ENCODE measurements at regions not wholly inside any gene's neighbourhood (a gene's known extent, or its start where the extent isn't known, plus 50 kb on each side); places are given as distances from the start of the nearest gene placed in this dataset.
"Not testable (repeated sequence)": the region's sequence is repeated elsewhere in the genome, so short reads cannot be mapped to it uniquely, and the experiment has no call there.

DNA sequence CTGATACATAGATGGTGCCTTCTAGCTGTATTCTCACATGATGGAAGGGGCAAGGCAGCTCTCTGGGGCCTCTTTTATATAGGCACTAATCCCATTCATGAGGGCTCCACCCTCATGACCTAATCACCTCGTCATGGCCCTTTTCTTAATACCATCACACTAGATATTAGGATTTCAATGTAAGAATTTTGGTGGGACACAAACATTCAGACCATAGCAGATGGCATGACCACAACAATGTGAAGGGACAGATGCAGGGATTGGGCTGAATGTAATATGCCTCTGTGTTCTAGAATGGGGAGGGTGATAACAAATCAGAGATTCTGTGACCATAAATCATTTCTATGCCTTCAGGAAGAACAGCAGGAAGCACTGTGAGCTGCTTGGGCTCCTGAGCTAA lies 145.8 kb downstream of the LCA5 start:
- DNase-seq: no peak

DNA sequence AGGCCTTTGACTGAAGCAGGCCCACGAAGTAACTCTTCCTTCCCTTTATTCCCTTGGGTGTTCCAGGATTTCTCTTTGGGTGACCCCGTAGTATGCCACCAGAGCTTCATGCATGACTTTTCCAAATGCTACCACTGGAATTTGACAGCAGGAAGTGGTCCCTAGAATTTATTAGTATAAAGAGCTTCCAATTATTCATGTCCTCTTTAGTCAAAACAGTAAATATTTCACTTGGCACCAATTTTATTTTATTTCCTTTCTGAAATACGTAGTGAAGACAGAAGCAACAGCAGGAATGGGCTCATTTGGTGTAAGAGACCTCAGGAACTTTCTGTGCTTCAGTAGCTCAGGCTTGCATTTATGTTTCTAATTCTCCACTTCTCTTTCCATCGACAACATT lies 151.3 kb downstream of the LCA5 start:
- no peak for DNase-seq

DNA sequence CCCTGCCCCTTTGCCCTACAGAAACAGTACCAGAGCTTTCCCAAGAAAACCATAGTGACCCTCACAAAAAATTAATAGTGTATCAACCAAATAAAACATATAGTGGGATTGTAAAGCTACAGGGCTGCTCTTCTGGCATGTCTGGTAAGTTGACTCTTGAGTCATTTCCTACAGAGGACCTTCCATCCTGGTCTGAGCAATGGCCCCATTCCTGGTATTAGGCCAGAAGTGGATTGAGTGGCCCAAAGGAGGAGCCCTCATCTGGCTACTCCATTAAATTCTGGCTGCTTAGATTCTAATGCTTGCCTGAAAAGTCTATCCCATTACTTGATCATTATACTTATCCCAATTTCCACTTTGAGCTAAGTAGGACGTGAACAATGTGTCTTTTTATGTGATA lies 150.9 kb upstream of the HMGN3 start:
- DNase-seq: no peak

DNA sequence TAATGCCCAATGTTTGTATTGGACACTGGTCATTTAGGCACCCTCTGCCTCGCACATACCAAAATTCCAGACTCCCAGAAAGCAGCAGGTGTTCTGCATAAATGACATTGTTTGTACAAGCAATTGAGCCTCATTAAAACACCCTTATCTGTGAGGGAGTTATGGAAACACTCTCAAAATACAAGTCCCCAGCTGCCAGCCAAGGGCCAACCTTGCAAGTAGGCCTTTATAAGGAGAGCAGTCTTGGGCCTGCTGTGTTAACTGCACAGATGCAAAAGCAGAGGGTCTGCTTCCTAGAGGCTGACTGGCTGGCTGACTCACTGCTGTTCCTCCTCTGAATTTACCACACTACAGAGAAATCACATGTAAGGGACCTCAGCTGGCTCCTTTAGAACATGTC lies 150.4 kb upstream of the HMGN3 start:
- DNase-seq: peak; percentile 60

DNA sequence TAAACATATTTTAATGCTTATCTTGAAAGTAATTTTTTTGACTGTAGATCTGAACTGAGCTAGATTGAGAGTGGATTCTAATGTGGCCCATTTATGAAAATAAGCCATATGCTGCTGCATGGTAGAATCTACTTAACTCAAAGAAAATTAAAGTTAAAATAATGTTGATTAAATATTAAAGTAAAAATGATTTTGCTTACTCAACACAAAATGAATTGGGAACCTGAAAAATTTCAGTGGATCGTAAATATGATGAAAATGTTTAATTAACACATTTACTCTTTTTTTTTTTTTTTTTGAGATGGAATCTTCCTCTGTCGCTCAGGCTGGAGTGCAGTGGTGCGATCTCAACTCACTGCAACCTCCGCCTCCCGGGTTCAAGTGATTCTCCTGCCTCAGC lies 144.5 kb upstream of the HMGN3 start:
- DNase-seq: no peak

DNA sequence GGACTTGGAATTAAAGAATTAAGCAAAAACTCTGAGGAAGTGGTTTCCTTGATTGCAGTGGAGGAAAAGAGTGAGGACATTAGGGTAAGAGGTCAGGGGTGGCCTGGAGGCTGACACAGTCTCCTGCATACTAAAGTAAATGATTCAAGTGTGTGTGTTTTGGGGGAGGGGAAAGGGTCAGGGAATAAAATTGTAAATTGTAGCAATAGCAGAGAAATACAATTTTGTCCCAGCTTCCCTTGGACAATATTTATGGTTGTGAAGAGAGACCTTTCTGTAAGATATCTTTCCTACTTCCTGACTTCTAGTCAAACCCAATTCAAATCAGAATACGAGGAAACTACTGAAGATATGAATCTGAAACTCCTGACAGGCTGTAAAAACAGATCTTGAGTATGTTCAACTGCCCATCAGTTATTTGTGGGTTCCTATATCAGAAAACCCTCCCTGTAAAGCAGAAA lies 143.4 kb upstream of the HMGN3 start:
- DNase-seq: no peak

DNA sequence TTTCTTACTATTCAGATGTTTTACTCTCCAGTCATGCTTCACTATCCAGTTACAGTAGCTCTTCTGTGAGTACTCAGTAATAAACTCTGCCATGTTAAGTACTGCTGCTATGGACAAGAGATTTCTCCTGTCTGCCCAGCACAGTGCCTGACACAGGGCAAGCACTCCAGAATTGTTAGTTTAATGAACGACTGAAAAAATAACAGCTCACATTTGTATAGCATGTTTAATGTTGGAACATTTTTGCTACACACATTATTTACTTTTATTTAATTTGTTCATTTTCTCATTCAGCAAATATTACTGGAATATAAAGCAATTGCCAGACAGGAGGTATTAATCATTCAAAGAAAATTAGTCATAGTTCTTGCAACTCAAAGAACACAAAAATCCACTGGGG lies 142.6 kb upstream of the HMGN3 start:
- DNase-seq: no peak

DNA sequence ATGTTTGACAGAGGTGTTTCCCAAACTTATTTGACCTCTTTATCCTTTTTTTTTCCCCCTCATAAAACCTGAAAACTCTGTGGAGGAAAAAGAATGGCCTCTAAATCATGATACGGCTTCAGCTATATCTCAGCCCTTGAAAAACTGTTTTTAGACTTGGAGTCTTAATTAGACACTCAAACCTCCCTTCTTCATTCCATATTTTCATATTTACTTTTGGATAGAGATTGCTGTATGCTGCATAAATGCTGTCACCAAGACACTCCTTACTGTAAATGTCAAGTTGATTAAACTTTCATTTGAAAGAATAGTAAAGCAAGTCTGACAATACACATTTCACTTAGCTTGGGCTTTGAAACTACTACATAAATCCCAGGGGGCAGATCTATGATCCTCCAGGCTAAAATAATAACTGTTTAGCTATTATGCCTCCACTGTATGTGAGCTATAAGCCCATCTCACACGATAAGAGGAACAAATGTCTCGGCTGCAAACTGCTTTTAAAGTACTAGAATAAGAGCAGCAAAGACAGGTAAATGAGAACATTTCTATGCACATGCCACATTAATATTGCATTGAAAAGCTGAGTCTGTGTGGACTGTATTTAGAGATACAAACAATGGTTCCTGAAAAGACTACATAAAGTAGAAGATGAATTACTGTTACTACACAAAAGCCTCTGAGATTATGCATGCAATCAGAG lies 141.3 kb upstream of the HMGN3 start:
- DNase-seq: no peak

DNA sequence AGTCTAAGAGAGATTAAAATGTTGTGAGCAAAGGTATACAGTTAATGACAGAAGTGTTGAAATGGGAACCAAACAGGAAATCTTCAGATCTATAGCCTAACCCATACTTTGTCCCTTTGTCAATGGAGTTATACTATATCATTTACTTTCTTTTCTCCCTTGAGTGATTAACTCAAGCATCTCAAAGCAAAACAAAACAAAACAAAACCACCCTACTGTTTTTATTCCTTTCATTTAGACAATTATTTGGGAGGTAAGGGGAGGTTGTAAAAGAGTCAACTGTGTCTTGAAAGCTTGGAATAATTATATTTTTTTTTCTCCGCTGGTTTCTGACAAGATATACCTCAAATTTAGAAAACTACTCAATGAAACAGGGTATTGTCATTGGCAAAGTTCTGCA lies 139.8 kb upstream of the HMGN3 start:
- DNase-seq: no peak

DNA sequence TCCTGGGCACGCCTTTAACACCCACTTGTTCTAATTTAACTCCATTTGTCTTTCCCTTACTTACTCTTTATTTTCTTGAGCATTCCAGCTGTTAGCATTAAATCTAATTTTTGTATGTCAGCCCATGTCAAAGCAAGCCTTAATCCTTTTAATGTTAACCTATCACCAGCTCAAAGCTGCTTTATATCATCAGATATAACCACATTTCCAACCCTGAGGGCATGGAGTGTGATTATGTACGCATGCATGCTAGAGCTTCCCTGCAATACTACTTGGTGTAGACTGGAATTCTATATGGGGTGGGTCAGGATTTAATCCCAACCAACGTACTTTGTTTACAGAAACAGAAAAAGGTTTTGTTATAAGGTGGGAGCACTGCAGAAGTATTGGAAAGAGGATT lies 139.4 kb upstream of the HMGN3 start:
- DNase-seq: no peak

DNA sequence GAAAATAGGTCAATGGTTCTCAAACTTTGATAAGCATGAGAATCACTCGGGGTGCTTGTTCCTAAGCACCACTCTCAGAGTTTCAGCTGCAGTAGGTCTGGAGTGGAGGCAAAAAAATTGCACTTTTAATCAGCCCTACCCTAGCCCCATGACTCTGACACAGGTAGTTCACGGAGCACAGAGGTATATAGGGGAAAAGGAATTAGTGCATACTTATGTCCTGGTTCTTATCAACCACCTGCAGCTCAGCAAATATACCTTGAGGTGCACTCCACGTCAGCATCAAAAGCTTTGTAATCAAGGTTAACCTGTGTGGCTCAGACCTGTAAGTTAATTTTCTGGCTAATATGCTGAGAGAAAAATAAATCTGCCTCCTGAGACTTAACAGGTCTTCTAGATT lies 138.8 kb upstream of the HMGN3 start:
- no peak for DNase-seq

DNA sequence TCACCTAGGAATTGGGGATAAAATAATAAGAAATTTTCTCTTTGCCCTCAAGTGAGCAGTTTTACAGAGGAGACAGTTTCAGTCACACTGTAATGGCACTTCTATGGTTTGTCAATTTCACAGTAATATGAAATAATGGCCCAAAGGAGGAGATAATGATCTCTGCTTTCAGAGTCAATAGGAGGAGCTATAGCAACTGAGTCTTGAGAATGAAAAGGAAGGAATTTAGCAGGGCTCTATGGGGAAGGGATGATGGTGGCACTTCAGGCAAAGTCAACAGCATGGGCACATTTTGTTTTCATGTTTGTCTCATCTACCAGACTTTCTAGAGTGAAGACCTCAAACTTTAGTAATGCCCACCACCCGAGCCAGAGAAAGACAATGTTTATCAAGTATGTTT lies 138.3 kb upstream of the HMGN3 start:
- DNase-seq: no peak

DNA sequence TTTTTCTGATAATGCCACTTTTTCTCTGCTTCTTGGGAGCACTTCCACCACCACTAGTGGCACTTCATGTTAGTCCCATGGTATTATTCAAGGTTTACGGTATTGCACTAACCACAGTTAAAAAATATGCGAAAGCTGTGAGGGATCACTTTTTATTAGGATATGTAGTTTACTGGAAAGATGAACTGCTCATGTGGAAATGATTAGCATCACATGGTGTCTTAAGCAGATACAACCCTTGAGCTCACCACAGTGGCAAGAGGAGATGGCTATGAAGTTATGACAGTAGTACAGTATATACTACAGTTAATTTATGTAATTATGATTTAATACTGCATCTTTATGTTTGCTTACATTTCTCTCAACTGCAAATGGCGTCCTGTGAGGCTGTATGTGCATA lies 134.5 kb upstream of the HMGN3 start:
- DNase-seq: no peak

DNA sequence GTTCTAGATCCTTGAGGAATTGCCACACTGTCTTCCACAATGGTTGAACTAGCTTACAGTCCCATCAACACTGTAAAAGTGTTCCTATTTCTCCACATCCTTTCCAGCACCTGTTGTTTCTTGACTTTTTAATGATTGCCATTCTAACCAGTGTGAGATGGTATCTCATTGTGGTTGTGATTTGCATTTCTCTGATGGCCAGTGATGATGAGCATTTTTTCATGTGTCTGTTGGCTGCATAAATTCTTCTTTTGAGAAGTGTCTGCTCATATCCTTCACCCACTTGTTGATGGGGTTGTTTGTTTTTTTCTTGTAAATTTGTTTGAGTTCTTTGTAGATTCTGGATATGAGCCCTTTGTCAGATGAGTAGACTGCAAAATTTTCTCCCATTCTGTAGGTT lies 129.0 kb upstream of the HMGN3 start:
- not testable (repeated sequence) for DNase-seq

DNA sequence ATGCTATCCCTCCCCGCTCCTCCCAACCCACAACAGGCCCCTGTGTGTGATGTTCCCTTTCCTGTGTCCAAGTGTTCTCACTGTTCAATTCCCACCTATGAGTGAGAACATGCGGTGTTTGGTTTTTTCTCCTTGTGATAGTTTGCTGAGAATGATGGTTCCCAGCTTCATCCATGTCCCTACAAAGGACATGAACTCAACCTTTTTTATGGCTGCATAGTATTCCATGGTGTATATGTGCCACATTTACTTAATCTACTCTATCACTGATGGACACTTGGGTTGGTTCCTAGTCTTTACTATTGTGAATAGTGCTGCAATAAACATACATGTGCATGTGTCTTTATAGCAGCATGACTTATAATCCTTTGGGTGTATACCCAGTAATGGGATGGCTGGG lies 126.6 kb upstream of the HMGN3 start:
- DNase-seq: not testable (repeated sequence)

DNA sequence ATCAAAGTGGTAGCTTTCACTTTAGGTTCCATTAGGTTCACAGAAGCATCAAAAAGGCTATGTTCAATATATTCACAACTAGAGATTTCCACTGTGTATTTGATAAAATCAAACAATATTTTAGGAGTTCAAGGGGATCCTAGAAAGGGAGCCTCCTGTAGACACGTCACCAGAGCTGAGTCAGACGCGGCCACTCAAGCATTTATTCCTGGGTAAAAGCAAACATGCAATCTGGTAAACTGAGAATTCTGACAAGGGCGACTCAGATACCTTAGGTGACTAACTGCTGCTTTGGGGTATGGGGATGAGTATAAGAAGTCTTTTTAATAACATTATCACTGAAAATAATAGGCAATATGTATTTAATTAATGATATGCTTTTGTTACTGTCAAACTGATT lies 118.7 kb upstream of the HMGN3 start:
- DNase-seq: no peak

DNA sequence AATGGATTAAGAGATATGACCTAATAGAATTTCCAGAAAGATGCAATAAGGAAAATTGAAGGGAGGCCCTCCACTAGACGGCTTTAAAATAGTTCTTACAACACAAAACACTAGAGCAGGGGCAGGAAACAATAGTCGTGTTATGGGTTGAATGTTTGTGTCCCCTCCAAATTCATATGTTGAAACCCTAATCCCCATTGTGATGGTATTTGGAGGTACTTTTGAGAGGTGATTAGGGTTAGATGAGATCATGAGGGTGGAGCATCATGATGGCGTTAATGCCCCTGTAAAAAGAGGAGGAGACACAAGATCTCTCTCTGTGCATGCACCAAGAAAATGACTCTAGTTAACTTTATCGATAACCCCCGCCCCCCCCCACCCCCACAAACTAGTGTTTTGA lies 104.0 kb upstream of the HMGN3 start:
- DNase-seq: no peak

DNA sequence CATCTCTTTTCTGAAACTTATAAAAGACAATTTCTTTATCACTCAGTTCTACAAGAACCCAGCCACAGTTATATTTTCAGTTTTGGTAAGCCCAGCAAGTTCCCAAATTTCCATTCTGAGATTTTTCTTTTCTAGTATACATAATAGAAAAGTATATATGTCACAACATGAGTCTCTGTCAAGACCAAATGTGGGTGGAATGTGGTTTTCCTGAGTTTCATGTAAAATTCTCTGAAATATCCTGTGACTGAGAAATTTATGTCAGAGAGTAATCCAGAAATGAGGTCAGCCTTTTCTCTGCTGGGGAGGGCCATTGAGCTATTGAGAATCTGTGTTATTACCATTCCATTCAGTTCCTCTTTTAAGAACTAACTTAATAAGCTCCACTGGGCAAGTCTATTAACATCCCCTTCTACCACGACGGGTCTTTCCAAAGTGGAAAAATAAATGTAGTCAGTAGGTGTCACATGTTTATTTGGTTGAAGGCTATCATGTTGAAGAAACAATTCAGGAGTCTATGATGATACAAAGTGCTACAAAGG lies 100.7 kb upstream of the HMGN3 start:
- DNase-seq: no peak

DNA sequence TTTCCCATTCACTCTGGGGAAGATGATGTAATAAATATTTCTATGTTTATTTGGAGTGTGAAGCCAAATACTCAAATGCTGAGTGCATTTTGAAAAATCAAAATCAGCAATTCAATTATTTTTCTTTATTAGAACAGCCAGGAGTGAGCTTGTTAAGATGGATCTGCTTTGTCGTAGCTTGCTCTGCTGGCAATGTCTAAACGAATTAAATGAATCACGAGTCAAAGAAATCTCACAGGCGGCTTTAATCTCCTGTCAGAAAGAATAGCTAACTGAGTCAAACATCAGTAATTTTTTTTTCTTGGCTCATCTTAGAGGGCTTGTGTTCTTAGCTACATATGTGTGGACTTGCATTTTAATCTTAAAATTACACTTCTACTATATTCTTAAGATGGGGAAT lies 100.2 kb upstream of the HMGN3 start:
- DNase-seq: no peak

DNA sequence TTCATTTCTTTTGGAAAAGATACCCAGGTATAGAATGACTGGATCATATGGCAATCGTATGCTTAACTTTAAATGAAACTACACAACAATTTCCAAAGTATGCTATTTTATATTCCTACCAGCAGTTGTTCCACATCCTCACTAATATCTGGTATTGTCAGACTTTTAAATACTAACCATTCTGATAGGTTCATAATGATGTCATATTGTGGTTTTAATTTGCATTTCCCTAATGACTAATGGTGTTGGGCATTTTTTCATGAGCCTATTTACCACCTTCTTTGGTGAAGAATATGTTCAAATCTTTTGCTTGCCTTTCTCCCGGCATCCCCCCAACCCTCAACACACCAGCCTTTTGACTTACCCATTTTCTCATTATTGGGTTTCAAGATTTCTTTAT lies 96.2 kb upstream of the HMGN3 start:
- DNase-seq: no peak

DNA sequence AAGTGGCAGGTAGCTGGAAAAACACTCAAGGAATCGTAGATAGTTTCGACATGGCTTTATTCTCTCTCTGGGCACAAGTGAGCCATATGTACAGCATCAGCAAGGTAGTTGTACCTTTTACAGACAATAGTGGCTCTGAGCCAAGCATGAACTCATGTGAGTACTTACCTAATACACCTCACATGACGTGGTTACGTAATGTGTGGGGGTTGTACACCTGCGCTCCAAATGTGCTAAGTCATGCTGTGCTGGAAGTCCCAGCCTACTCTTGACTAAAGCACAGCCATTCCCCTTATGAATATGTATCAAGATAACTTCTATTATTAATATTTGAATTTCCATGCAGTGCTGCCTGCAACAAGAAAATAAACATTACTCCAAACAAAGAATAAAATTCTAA lies 78.8 kb upstream of the HMGN3 start:
- DNase-seq: peak; percentile 41

DNA sequence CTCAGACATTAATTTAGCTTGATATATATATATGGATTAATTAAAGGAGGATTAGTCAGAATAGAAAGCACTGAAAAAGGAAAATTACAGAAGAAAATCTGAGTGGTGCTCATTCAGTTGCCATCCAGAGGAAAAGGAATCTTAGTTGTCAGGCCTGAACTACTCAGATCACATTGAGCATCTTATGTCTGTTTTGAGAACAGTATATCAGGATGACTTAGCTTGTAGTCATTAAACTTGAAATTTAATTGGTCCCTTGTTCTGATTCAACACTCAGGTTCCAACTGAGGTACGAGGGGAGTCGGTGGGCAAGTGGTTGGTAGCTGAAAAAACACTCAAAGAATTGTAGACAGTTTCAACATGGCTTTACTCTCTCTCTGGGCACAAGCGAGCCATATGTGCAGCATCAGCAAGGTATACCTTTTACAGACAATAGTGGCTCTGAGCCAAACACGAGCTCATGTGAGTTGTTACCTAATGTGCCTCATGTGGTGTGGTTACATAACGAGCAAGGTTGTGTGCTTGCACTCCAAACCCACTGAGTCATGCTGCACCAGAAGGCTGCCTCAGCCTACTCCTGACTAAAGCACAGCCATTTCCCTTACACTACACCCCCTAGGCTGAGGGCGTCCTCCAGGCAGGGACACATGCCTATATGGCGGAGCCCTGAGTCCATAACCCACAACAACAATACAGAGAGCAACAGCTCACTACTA lies 73.0 kb upstream of the HMGN3 start:
- peak; percentile 51 for DNase-seq

DNA sequence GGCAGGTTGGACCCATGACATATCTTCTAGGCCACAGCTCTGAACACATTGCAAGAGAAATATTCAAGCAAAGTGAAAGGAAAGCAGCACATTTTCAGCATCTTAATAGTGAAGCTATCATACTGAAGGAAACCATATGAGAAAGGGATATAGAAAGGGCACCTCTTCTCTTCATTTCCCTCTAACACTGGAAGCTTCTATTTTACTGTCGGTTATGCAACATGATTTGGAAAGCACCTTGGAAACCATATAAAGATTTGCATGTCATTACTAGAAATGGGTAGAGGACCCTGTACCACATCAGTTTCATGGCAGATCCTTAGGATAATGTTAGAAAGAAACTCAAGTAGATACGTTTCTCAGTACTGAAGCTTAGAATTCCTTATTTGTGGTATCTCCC lies 70.5 kb upstream of the HMGN3 start:
- DNase-seq: no peak

DNA sequence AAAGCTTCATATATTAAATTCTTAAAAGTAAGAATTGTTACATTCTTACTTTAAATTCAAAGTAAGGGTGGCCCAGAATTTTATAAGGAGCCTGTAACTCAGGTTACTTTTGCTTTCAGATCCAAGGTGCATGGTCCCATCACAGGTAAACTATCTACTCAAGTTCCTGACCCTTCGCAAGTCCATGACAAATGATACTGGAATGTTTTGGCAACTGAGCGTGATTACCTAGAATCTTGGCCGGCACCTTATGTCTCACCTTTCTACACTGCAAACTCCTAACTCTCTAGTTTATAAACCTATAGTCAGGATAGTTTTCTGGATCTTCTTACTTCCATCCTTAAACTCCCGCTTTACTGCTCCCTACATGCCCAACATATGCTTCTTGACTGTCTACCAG lies 67.9 kb upstream of the HMGN3 start:
- no peak for DNase-seq

DNA sequence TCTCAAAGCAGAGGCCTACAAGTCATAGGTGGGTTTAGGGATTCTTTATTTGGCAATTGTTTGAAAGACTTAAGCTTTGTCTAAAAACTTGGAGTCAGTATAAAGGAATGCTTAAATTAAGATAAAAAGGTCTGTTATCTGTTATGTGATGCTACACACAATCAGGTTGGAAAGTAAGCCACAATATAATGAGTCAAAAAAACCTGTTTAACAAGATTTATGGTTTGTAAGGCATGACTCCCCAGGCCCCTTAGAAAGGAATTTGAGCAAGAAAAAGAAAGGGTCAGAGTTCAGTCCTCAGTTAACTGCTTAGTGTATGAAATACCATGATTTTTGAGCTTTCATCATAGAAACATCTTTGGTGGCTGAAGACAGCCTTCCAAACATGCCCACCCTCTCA lies 66.8 kb upstream of the HMGN3 start:
- DNase-seq: no peak
